Right lobe of liver (tissue), 4 donors: ENCODE measurements at regions not wholly inside any gene's neighbourhood (a gene's known extent, or its start where the extent isn't known, plus 50 kb on each side); places are given as distances from the start of the nearest gene placed in this dataset.

Experiments
- CTCF ChIP-seq, 4 donors: fragments of 200-600 bp in 3 of 4; fragments of 450-650 bp in 1 of 4; IDR thresholded peaks; one replicate each; pipeline versions ENCODE4 v1.5.1 to v1.8.0; 2016 to 2022; ENCODE audit warnings: antibody characterized with exemption in 4 of 4, mild to moderate bottlenecking in 2 of 4
- POLR2A ChIP-seq: fragments of 450-650 bp; IDR thresholded peaks from one replicate; pipeline ENCODE4 v1.6.1; 2017; ENCODE audit warnings: antibody characterized with exemption, mild to moderate bottlenecking
- donor health status: DM: no; HTN: no; CAD: no.
- donor health status: DM: no; HTN: no; CAD: no.
- donor health status: DM: no; HTN: yes; CAD: no.

- no peak for TF ChIP-seq CTCF (IDR thresholded peaks at IDR 0.05)
- no peak for TF ChIP-seq POLR2A
Measured at GRCh38 chr6:6946206-6947155, 161.3 kb upstream of the RREB1 start.
